ENCODE measurements at regions not wholly inside any gene's neighbourhood (a gene's known extent, or its start where the extent isn't known, plus 50 kb on each side); places are given as distances from the start of the nearest gene placed in this dataset.
A peak's percentile ranks its signal among the peaks of the same experiment; 100 is the strongest.

DNA sequence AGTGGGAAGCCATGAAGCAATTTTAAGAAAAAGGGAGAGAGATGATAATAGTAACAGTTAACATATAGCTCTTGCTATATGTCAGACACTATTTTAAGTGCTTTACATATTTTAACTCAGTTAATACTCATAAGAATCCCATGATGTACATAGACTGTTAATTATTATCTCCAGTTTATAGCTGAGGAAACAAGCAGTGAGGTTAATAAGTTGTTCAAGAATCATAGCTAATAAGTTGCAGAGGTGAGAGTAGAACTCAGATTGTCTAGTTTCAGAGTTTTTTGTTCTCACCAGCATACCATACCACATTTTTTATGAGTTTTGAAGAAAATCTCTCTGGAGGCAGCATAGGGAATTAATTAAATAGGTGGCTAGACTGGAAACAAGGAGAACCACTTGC is 144.6 kb upstream of the MMS22L start:
- TF ChIP-seq, protein P1, sequence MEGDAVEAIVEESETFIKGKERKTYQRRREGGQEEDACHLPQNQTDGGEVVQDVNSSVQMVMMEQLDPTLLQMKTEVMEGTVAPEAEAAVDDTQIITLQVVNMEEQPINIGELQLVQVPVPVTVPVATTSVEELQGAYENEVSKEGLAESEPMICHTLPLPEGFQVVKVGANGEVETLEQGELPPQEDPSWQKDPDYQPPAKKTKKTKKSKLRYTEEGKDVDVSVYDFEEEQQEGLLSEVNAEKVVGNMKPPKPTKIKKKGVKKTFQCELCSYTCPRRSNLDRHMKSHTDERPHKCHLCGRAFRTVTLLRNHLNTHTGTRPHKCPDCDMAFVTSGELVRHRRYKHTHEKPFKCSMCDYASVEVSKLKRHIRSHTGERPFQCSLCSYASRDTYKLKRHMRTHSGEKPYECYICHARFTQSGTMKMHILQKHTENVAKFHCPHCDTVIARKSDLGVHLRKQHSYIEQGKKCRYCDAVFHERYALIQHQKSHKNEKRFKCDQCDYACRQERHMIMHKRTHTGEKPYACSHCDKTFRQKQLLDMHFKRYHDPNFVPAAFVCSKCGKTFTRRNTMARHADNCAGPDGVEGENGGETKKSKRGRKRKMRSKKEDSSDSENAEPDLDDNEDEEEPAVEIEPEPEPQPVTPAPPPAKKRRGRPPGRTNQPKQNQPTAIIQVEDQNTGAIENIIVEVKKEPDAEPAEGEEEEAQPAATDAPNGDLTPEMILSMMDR (conservative IDR thresholded peaks at IDR 0.05), result no peak

DNA sequence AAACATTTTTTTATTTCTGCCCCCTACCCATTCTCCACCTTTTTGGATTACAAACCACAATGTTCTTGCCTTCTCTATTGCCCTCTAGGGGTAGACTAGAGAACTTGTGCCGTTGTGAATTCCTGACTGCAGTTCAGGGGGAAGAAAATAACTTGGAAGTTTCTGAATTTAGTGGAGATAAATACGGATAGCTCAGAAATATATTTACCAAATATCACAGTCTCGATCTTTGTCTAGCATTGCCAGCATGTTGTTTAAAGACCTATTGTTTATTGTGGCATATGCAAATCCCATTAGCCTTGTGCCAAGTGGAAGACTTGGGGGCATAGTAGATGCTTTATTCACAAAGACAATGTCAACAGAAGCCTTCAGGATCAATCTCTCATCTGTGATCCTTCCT is 154.1 kb upstream of the MMS22L start:
- H3K27ac ChIP-seq, result no peak overlapping the region
- TF ChIP-seq, protein P1 (conservative IDR thresholded peaks at IDR 0.05), result peak; percentile 93

More for the DNA sequence above, 144.6 kb upstream of the MMS22L start:
- no peak overlapping the region for H3K27ac ChIP-seq

DNA sequence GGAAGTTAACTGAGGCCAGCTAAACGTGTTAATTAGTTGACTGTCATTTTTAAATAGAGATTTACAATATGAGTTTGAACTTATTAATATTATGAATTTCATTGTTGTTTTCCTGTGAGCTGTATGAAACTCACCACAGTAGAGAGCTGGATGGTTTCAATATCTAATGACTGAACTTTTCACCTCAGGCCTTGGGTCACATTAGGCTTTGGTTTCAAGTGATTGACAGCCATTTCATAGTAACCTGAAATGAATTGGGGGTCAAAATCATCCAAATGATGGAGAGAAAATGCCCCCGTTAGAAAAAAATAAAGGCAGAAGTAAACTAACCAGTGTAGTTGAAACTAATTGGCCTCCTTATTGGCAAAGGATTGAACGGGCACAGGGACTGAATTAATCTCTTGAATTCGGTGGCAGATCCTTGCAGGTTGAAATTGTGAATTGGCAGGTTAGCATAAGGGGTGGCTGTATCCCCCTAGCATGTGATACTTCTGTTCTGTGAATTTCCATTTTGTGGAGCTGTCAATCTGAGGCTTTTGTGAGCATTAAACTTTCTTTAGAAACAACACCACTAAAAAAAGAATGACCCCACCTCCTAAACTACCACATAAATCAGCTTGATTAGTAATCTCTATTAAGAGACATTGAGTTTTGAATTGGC is 155.1 kb upstream of the MMS22L start:
- TF ChIP-seq, protein P1 (conservative IDR thresholded peaks at IDR 0.05), result no peak
- no peak overlapping the region for H3K27ac ChIP-seq

DNA sequence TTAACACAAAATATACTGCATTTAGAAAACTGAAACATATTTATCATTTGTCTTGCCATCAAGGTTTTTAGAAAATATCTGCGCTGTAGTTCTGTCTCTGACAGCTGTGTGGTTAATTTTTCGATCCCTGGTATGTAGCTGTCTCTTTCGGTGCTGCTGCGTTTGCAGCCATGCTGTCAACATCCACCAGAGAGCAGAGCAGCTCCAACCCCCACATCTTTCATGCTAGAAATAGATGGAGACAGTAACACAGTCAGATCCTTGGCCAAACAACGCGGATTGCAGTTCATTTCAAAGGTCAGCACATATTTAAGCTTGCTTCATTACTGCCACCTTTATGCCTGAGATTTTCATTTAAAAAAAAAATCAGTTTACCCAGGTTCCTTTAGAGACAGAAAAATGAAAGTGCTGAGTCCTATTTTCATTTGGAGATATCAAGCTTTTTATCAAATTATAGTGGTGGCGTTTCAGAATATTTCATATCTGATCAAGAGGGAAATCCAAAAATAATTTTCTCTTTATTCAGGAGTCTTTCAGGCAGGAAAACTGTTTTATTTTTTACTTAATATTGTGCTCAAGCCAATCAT is 157.7 kb upstream of the MMS22L start:
- H3K27ac ChIP-seq, result no peak overlapping the region
- TF ChIP-seq, protein P1 (conservative IDR thresholded peaks at IDR 0.05), result peak; percentile 81

DNA sequence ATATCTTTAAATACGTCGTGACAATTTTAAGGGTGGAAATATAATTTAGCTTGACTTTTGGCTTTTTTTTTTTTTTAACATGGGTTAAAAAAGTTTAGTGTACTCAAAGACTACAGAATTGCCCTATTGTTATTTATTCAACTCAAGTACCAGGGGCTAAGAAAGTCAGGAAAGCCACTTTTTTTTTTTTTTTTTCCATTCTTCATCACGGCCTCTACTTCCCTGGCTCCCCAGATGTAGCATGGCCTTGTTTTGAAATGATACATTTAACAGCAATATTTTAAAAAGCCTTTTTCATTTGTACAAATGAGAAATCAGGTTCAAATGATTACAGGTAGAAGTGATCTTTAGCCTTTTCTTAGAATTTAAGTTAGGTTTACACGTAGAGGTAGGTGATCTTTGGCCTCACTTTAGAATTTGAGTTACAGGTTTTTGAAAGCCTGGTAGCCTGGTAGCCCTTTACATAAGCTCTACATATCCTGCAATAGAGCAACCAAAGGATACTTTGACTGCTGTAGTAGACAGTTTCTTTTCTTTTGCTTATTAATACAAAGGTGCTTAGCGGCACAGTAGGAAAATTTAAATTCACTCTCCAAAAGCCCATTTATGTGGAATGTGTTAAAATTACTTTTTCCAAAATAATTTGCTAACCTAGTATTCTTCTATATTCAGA is 160.5 kb upstream of the MMS22L start:
- TF ChIP-seq, protein P1 (conservative IDR thresholded peaks at IDR 0.05), result no peak
- no peak overlapping the region for H3K27ac ChIP-seq

DNA sequence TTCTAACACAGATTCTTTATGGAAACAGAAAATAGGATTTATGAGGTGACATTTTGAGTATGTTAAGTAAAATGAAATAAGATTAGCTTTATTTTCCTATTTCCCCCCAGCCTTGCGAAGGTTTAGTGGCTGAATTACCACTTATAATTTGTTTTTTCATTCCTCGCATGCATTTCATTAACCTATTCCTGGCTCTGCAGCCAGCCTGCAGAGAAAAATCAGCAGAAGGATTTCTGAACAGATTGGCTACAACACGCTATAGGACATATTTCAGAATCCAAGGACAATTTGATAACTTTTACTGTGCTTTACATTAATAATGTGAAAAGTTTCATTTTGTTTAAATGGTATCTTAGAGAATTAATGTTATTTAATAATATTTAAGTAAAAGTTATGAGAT is 162.4 kb upstream of the MMS22L start:
- TF ChIP-seq, protein P1 (conservative IDR thresholded peaks at IDR 0.05), result no peak
- no peak overlapping the region for H3K27ac ChIP-seq

DNA sequence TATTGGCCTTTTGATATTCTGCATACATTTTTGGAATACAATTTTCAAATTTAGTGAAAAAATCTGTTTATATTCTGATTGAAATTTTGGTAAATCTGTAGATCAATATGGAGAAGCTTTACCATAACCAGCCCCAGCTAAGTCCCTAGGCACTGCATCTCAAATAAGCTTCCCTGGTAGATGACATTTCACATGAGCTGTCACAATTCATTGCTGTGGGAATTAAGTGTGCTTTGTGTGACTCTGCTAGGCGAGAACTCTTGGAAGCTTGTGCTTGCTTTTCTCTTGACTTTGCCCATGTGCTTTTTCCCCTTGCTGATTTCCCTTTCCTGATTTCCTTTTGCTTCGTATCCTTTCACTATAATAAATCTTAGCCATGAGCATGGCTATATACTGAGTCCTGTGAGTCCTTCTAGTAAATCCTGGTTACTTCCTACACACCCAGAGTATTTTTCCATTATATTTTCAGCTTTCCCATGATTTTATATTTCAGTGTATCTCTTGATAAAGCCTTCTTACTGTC is 166.5 kb upstream of the MMS22L start:
- TF ChIP-seq, protein P1 (conservative IDR thresholded peaks at IDR 0.05), result no peak
- H3K27ac ChIP-seq, result no peak overlapping the region
